ENCODE measurements at regions not wholly inside any gene's neighbourhood (a gene's known extent, or its start where the extent isn't known, plus 50 kb on each side); places are given as distances from the start of the nearest gene placed in this dataset.

DNA sequence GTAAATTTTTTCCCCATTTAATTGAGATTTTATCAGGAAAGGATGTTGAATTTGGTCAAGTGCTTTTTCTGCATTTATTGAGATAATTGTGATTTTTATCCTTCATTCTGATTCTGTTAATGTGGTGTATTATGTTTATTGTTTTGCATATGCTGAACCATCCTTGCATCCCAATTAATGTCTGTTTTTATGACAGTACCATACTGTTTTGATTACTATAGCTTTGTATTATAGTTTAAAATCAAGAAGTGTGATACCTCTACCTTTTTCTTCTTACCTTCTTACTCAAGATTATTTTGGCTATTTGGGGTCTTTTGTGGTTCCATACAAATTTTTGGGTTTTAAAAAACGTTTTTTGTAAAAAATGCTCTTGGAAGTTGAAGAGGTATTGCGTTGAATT is 357.2 kb downstream of the REEP3 start:
- H3K36me3 ChIP-seq (ENCODE audit: insufficient read depth): no peaks in the 10 kb centered on the region
- H3K4me3 ChIP-seq: no peak overlapping the region
- ATAC-seq (no peak), DNase-seq (ENCODE audit: low spot score) (no peak)
- TF ChIP-seq ZNF462 (CRISPR knock-in tag; IDR thresholded peaks at IDR 0.05) (no peak), ZNF331 (CRISPR knock-in tag; IDR thresholded peaks at IDR 0.05; ENCODE audit: low read depth) (no peak), NANOG (IDR thresholded peaks at IDR 0.05; ENCODE audit: borderline replicate concordance) (no peak), EZH2 (IDR thresholded peaks at IDR 0.05; ENCODE audit: low read depth, unreplicated experiment) (no peak), CREB1 (CRISPR knock-in tag; IDR thresholded peaks at IDR 0.05; ENCODE audit: low read depth) (no peak), STAT1 (IDR thresholded peaks at IDR 0.05; ENCODE audit: unreplicated experiment) (no peak), JUNB (IDR thresholded peaks at IDR 0.05; ENCODE audit: unreplicated experiment) (no peak), EZH2phosphoT487 (IDR thresholded peaks at IDR 0.05; ENCODE audit: unreplicated experiment) (no peak), ZNF114 (CRISPR knock-in tag; IDR thresholded peaks at IDR 0.05) (no peak), POLR2AphosphoS5 (IDR thresholded peaks at IDR 0.05; ENCODE audit: low read depth) (no peak), REST (IDR thresholded peaks at IDR 0.05; ENCODE audit: unreplicated experiment) (no peak)
- TF ChIP-seq, protein P1, sequence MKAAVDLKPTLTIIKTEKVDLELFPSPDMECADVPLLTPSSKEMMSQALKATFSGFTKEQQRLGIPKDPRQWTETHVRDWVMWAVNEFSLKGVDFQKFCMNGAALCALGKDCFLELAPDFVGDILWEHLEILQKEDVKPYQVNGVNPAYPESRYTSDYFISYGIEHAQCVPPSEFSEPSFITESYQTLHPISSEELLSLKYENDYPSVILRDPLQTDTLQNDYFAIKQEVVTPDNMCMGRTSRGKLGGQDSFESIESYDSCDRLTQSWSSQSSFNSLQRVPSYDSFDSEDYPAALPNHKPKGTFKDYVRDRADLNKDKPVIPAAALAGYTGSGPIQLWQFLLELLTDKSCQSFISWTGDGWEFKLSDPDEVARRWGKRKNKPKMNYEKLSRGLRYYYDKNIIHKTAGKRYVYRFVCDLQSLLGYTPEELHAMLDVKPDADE (IDR thresholded peaks at IDR 0.05): no peak
- TF ChIP-seq, protein P2, sequence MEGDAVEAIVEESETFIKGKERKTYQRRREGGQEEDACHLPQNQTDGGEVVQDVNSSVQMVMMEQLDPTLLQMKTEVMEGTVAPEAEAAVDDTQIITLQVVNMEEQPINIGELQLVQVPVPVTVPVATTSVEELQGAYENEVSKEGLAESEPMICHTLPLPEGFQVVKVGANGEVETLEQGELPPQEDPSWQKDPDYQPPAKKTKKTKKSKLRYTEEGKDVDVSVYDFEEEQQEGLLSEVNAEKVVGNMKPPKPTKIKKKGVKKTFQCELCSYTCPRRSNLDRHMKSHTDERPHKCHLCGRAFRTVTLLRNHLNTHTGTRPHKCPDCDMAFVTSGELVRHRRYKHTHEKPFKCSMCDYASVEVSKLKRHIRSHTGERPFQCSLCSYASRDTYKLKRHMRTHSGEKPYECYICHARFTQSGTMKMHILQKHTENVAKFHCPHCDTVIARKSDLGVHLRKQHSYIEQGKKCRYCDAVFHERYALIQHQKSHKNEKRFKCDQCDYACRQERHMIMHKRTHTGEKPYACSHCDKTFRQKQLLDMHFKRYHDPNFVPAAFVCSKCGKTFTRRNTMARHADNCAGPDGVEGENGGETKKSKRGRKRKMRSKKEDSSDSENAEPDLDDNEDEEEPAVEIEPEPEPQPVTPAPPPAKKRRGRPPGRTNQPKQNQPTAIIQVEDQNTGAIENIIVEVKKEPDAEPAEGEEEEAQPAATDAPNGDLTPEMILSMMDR (conservative IDR thresholded peaks at IDR 0.05; ENCODE audit: low read depth in 2 of 2): no peak
- Mint-ChIP-seq H3K9me3 (peaks cover 11% of the 10 kb centered on the region; the same call in 2 of the 3 replicates), H3K27me3 (ENCODE audit: insufficient read depth, low read depth, poor library complexity) (no peaks in the 10 kb centered on the region), H3K4me1 (peaks cover 3% of the 10 kb centered on the region; the same call in 2 of the 3 replicates), H3K27ac (no peak overlapping the region), H3K36me3 (ENCODE audit: low read depth) (no peaks in the 10 kb centered on the region; the same call in 2 of the 3 replicates), H3K4me3 (no peak overlapping the region)
- H3F3A ChIP-seq (replicated peaks; ENCODE audit: low read depth): no peaks in the 10 kb centered on the region
- H4K20me1 ChIP-seq (replicated peaks; ENCODE audit: insufficient read depth): no peaks in the 10 kb centered on the region
- H3K79me2 ChIP-seq (replicated peaks; ENCODE audit: insufficient read depth): no peaks in the 10 kb centered on the region
- H3K4me1 ChIP-seq (ENCODE audit: insufficient read depth): peaks cover 2% of the 10 kb centered on the region; the same call in 1 of the 2 replicates
- no peaks in the 10 kb centered on the region for H3K9me2 ChIP-seq (ENCODE audit: insufficient read depth)
- H3K4me2 ChIP-seq: no peak overlapping the region
- H3K27me3 ChIP-seq (ENCODE audit: insufficient read depth): no peaks in the 10 kb centered on the region
- H2AFZ ChIP-seq: no peak overlapping the region
- no peak overlapping the region for H3K27ac ChIP-seq (ENCODE audit: low read depth)
